HG03045 (cell line): ENCODE measurements at regions not wholly inside any gene's neighbourhood (a gene's known extent, or its start where the extent isn't known, plus 50 kb on each side); places are given as distances from the start of the nearest gene placed in this dataset.
"Not testable (repeated sequence)": the region's sequence is repeated elsewhere in the genome, so short reads cannot be mapped to it uniquely, and the experiment has no call there.

Source experiments
- ATAC-seq: cut with Tn5 transposase; IDR thresholded peaks from one replicate; pipeline ENCODE4 v1.9.1; 2021; ENCODE audit warnings: mild to moderate bottlenecking, moderate library complexity; ENCODE audit not compliant: unreplicated experiment

DNA sequence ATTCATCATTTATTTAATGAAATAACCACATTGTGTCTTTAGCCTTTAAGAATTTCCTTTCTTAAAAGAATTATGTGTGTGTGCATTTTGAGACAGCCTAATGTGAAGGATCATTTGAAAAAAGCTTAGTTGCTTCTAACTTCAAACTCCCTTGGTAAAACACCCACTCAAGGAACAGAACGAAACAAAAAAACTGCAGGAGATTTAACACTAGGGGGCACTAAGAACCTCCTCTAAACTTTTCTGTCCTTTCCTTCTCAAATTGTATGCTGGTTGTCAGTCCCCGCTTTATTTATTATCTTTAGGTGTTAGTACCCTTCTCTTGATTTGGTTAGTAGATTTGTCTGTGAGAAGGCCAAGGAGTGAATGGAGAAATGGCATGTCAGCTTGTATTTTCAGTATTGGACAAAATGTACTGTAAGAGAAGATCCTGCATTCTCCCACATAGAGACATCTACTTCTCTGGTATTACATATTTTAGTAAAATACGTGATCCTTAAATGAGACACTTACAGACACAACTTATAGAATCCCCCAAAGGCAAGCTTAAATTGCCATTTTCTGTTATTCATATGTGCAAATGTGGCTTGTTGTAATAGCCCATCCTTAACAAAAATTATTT is 229.7 kb downstream of the MRPS30 start:
- peak; percentile 71 for ATAC-seq

DNA sequence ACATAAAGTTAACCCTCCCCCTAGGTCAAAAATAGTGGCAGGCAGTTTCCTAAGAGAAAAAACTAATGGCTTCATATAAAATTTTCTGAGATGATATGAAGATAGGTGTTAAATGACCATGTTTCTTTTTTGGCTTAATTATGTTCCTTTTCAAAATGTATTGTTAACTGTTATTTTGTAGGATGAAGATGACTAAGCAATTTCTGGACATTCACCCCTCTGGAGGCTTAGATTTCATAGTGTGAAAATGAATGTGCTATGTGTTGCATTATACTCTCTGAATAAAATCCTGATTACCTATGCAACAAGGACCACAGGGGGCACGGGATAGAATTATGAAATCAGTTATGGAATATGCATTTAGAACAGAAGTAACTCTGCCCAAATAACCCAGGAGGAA is 233.5 kb downstream of the MRPS30 start:
- ATAC-seq: no peak

DNA sequence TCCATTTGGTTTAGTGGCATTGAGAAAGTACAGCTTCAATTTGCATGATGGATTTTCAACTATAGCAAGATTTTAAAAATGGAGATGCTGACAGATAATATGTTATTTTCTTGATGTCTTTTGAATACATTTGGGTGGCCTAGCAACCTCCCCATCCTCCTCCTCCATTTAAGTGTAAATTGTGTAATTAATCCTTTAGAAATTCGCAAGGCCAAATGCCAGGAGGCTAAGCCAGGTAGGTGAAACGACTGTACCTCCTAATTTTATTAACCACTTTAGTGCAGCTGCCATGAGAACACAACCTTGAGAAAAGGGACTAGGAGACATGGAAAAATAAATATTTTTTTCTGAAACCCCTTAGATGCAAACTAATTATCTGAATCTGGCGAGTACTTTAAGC is 248.8 kb downstream of the MRPS30 start:
- ATAC-seq: no peak

DNA sequence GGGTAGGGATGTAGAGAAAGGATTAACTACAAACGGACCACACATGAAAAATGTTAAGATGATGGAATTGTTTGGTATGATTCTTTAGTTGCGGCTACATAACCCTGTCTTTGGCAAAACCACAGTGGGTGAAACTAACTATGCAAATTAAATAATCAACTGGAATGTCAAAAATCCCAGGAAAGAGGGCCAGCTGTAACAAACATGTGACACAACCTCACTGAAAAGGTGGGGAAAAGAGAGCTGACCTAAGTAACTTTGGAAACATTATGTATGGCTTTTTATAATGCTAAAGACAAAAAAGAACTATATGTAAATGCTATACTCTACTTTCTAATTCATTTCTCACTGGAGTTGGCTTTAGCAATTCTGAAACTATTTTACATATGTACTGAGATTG is 252.0 kb downstream of the MRPS30 start:
- no peak for ATAC-seq

DNA sequence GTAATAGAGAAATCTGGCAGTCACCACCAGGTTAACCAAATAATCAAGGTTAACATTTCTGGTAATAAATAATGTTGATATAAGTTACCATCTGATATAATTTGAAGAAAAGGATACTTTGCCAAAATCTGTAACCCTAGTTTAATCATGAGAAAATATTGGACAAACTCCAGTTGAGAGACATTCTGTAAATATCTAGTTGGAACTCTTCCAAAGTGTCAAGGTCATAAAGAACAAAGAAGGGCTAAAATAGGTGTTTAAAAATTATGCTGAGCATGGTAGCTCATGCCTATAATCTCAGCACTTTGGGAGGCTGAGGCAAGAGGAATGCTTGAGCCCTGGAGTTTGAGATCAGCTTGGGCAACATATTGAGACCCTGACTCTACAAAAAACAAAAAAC is 253.3 kb downstream of the MRPS30 start:
- ATAC-seq: no peak

DNA sequence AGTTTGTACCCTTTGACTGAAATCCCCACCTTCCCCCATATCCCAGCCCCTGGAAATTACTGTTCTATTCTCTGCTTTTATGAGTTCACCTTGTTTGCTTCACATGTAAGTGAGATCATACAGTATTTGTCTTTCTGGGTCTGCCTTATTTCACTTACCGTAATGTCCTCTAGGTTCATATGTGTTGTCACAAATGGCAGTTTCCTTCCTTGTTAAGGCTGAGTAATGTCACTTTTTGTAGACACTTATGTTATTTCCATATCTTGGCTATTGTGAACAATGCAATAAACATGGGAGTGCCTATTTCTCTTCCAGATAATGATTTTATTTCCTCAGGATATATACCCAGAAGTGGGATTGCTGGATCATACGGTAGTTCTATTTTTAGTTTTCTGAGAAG is 272.3 kb downstream of the MRPS30 start:
- ATAC-seq: no peak

DNA sequence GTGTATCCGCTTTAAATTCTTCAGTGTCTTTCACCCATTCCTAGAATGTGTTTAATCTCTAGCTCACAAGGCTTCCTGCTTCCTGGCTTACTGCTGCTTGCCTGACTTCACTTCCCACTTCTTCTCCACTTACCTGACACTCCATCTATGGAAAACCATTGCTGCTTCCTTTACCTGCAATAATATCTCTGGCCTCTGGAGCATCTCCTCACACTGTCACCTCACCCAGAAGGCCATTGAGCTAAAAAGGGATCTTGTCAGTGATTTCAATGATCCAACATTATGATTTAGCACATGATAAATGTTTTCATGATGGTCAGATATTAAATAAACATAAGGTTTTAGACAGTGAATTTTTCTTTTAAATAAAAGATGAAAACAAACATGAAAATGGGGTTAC is 281.1 kb downstream of the MRPS30 start:
- ATAC-seq: no peak

DNA sequence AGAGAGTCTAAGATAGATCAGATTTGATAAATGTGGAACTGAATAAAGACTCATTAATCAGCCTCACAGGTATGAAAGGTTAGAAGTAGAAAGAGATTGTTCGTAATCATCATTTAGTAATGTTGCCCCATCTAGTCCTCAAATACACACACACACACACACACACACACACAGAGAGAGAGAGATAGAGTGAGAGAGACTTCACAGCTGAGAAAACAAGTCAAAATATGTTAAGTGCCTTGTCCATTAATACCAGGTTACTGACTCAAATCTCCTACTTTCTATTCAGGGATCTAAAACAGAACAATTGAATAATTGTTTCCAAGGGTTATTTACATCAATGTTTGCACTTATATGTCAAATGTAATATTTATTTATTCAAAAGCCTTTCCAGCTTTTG is 284.6 kb downstream of the MRPS30 start:
- ATAC-seq: no peak

DNA sequence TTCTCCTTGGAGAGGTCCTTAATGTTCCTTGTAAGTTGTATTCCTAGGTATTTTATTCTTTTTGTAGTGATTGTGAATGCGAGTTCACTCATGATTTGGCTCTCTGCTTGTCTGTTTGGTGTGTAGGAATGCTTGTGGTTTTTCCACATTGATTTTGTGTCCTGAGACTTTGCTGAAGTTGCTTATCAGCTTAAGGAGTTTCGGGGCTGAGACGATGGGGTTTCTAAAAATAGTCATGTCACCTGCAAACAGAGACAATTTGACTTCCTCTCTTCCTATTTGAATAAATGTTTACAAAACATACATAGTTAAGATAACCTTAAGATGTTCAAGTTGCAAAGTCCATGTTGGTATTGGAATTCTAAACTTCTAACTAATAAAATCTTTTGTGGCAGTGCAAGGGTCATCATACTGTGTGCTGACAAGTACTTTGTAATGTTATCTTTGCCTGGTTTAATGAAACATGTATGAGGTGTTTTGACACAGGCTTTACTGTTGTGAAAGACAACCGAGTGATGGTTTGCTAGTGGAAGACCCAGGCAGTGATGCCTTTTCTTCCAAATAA is 286.2 kb downstream of the MRPS30 start:
- ATAC-seq: no peak

DNA sequence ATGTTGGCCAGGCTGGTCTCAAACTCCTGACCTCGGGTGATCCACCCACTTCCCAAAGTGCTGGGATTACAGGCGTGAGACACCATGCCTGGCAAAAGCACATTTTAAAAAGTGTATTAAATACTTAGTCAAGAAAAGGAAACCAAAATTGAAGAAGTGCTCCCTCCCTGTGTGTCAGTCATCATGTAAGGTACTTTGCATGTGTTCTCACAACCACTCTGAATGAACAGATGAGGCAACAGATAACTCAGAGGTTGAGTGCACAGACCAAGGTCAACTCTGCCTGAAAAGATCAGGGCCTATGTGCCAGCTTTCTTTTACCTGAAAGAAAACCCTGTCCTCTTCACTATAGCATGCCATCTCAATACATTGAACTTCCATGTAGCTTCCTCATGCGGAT is 289.7 kb downstream of the MRPS30 start:
- ATAC-seq: peak; percentile 61

DNA sequence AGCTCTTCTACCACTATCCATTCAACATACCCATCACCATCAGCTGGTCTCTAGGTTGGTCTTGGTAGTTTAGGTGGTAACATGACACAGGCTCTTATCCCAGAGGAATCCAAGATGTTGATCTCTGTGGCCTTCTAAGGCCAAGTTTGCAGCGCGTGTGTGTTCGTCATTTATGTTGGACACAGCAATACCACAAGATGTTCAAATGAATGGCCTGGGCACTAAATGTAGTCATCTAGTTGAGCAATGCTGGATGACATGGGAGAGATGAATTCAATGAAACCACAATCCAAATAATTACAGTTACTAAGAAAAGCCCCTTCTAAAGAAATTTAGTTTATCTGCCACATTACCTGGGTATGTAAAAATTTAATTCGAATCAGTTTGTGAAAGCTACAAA is 292.4 kb downstream of the MRPS30 start:
- ATAC-seq: no peak

DNA sequence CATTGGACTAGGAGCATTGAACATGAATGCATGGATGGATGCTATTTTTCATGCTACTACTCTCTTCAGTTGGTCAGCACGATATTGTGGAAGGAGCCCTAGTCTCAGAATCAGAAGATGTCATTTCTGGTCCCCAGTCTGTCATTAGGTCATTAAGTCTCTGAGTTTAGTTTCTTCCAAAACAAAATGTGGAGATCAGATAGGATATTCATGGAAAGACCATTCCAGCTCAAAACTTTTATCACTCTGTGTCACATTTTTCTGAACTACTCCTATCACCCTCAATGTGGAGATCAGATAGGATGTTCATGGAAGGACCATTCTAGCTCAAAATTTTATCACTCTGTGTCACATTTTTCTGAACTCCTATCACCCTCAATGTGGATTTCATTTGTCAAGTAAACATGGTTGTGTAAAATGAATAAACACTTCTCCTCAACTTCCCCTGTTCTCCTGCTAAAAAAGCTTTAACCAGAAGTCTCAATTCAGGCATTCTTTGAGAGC is 296.8 kb downstream of the MRPS30 start:
- no peak for ATAC-seq

DNA sequence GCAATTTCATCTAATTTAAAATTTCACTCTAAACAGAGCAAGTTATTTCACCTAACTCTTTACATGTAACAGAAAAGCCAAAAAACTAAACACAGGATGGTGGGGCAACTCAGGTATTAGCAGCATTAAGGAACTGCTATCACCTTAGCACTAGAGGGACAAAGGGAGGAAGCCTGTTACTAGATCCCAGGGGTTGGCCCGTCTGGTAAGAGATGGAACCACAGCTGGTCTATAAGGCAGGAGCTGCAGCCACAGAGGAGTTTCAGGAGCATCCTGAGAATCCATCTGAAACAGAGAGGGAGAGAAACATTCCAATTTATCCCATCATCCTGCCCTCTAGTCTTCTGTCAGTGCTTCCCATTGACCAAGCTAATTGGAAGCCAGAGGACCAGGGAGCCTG is 300.3 kb downstream of the MRPS30 start:
- no peak for ATAC-seq

DNA sequence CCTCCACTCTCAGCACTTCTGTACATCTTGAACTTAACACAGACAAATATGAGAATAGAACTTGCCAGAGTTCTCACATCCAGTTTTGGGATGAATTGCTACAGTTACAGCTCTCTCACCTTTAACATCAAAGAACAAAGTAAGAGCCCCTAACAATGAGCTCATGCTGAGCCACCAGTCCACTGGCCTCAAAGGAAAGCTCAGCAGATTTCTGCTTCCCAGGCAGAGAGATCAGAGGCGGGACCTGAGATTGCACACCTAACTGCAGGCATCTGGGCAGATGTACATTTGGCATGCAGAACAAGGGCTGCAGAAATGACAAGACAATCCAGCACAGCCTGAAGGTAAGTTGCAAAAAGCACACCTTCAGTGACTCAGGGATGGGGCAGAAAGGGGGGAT is 300.9 kb downstream of the MRPS30 start:
- ATAC-seq: no peak

DNA sequence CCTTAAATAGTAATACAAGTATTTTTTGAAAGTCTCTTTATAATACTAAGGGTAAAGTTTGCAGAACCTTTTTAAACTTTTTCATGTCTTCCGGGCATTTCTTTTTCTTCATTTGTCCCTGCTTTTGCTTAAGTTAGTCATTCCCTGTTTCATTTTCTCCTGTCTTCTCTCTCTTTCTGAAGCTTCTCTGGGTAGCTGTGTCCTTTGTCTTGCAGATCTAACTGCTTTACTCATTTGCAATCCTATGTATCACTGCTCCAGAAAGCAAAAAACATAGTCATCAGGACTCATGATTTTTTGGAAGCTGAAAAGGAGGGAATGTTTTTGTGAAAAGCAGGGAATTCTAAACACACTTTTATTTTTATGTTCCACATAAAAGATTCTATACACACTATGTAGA is 301.7 kb downstream of the MRPS30 start:
- ATAC-seq: no peak

DNA sequence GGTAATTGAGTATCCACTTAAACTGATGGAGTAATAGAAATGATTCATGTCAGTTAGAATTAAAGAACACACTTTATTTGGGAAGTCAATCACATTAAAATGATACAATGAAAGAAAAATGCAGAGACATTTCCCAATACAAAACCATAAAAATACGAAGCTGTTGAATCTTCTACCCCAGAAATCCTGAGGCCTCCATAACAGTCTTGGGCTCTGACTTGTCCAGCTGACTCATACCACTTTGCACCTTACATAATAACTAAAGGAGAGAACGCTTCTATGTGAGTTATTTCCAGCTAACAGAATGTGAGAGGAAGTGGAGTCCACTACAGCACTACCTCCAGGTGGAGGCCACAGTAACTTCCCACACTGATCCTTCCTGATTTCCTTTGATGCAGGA is 305.0 kb downstream of the MRPS30 start:
- no peak for ATAC-seq

DNA sequence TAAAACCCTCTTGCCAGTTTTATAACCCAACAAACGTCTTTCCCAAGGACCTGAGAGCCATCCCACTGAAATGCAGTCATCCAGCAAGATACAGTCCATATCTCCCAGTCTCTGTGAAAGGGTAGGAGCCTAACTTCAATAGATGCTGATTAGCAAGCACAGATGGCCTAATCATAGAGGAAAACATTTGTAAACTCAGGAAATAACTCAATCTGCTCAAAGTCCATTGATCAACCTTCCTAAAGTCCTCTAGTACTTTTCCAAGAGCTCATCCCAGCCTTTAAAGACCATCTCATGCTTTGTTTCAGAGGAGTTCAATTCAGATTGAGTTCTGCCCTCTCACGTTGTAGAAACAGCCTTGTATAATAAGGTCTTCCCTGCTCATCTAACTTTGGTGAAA is 324.2 kb downstream of the MRPS30 start:
- no peak for ATAC-seq

DNA sequence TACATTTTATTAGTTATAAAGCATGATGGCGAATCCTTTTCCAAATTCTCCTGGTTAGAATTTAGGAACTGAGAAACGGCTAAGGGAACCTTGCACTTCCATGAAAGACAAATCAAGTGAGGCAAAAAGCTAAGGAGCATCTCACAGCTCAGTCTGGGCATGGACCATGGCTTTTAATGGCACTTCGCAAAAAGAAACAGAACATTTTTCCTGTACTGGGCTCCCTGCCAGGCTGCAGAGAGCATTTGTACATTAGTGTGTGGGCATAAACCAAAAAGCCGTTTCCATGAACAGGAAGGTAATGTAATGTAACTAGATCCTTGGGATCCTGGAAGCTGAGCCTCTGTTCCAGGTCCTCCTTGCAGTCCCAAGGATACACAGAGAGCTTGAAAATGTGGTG is 354.2 kb downstream of the MRPS30 start:
- no peak for ATAC-seq

DNA sequence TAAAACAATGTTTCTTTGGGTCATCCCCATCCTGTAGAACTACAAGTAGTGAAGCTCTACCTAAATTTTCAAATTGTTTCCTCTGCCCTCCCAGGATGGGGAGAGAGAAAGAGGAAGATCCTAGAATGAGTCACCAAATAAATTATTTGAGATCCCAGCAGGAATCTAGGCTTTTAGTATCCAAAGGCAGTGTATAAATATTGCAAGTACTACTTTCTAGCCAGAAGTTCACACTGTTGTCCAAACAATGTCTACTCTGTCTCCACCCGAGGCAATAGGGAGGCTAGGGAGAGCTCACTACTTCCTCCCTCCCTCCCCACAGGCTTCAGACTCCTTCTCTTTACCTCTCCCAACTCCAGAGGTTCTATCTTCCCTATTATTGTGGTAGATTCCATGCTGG is 362.8 kb downstream of the MRPS30 start:
- no peak for ATAC-seq

DNA sequence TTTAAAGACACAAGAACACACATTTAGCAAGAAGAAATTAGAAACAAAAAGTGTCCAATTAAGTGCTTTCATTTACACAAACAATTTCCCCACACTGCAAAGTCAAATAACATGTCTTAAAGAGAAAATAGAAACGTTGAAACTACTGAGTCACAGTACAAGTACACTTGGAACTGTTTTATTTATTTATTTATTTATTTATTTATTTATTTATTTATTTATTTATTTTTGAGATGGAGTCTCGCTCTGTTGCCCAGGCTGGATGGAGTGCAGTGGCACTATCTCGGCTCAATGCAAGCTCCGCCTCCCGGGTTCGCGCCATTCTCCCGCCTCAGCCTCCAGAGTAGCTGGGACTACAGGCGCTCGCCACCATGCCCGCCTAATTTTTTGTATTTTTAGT is 363.9 kb downstream of the MRPS30 start:
- not testable (repeated sequence) for ATAC-seq

DNA sequence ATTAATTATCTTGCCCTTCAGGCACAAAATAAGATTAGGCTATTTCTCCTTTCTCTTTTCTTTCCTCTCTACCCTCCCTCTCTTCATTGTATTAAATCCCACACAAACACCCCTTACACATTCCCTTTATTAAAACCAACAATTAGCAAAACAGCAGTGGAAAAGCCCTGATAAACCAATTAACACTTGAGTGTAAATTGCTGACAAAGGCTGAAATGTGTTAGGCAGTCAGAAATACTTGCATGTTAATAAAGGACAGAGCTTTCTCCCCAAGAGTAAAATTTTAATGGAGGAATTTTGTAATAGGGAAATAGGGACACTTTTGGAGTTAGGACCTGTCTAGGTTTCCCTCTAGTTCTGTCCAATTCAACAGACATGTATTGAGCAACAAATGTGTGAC is 370.9 kb downstream of the MRPS30 start:
- ATAC-seq: no peak

DNA sequence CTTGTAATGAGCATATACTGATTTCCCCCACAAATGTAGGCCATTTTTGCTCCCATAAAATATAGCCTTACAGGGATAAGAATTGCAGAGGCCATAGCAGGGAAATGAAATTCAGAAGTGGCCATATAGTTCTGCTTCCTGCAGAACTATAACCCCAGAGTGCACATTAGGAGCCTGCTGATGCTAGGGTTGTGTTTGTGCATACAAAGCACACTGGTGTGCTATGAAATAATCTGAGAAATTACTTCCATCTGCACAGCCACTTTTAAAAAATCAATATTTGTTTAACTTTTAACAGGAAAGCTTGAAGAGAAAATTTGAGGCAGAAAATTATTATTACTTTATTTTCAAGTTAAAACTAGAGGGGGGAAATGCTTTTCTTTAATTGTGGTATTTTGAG is 380.3 kb downstream of the MRPS30 start:
- ATAC-seq: no peak

DNA sequence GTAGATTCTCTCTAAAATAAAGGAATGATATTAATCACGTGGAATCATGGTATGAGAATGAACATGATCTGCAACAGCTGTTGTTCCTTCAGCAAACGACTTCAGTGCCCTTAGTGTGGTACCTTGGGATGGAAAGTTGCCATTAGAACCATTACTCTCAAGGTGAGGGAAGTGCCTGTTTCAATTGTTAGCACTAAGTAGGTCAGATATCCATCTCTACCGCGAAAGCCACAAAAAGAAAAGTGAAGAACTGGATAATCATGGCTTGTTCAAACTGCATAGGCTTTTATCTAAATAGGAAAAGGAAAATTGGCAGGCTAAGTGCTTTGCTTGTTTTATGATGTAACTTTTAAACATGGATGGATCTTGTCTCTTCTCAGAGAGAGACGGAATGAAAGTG is 380.7 kb downstream of the MRPS30 start:
- no peak for ATAC-seq
